PC-3 (cell line): ENCODE measurements at regions not wholly inside any gene's neighbourhood (a gene's known extent, or its start where the extent isn't known, plus 50 kb on each side); places are given as distances from the start of the nearest gene placed in this dataset.

Source experiments
- ATAC-seq: fragments of 200-7000 bp; cut with Tn5 transposase; 2 replicates; pipeline ENCODE4 v1.9.1; 2020; ENCODE audit warnings: mild to moderate bottlenecking, moderate library complexity
- BruUV-seq: library from RNA; stranded (reverse); fragments of 400-500 nt; replicated peaks from 2 replicates; lab custom pipeline; 2021; lab: Mats Ljungman, UMichigan
- CTCF ChIA-PET: fragments of 300-600 bp; sonication (Branson Sonifier 250); formaldehyde crosslinking; loops from one replicate; lab custom pipeline; 2022; ENCODE audit warnings: antibody characterized with exemption; lab: Charles Lee
- POLR2A ChIA-PET: fragments of 300-600 bp; sonication (Branson Sonifier 250); formaldehyde crosslinking; loops from one replicate; lab custom pipeline; 2022; ENCODE audit warnings: antibody characterized with exemption; ENCODE audit not compliant: unreplicated experiment; lab: Charles Lee
- DNase-seq: peaks from one replicate; pipeline ENCODE4 v3.0.0-alpha.2; 2015
- H2AFZ ChIP-seq: fragments of 300-600 bp; sonication (generic); 2 replicates; pipeline ENCODE4 v1.6.0; 2016; ENCODE audit warnings: antibody characterized with exemption, low read length
- H3F3A ChIP-seq: fragments of 300-600 bp; sonication (generic); one replicate; pipeline ENCODE4 v1.6.0; 2017; ENCODE audit warnings: antibody characterized with exemption, low read length, control low read depth, mild to moderate bottlenecking; ENCODE audit not compliant: unreplicated experiment
- H3K27ac ChIP-seq: fragments of 300-600 bp; sonication (generic); 2 replicates; pipeline ENCODE4 v1.5.1; 2016; ENCODE audit warnings: mild to moderate bottlenecking, low read length
- H3K27me3 ChIP-seq: fragments of 300-600 bp; sonication (generic); 2 replicates; pipeline ENCODE4 v1.6.1; 2016; ENCODE audit warnings: low read length, mixed read lengths
- H3K36me3 ChIP-seq: fragments of 300-600 bp; sonication (generic); 2 replicates; pipeline ENCODE4 v1.6.1; 2016; ENCODE audit warnings: low read depth, mixed run types, low read length, mixed read lengths
- H3K4me1 ChIP-seq: fragments of 300-600 bp; sonication (generic); 2 replicates; pipeline ENCODE4 v1.5.1; 2016; ENCODE audit warnings: low read length; ENCODE audit not compliant: insufficient read depth
- H3K4me2 ChIP-seq: fragments of 300-600 bp; sonication (generic); 2 replicates; pipeline ENCODE4 v1.6.0; 2016; ENCODE audit warnings: low read length
- H3K4me3 ChIP-seq: fragments of 300-600 bp; sonication (generic); 2 replicates; pipeline ENCODE4 v1.5.1; 2016; ENCODE audit warnings: mild to moderate bottlenecking, low read length, mixed read lengths
- H3K79me2 ChIP-seq: fragments of 300-600 bp; sonication (generic); 2 replicates; pipeline ENCODE4 v1.6.1; 2017; ENCODE audit warnings: low read length, mixed read lengths
- H3K9ac ChIP-seq: fragments of 300-600 bp; sonication (generic); 2 replicates; pipeline ENCODE4 v1.6.0; 2016; ENCODE audit warnings: mild to moderate bottlenecking, low read length
- H3K9me2 ChIP-seq: fragments of 300-600 bp; sonication (generic); replicated peaks from 2 replicates; pipeline ENCODE4 v1.6.1; 2016; ENCODE audit warnings: mixed run types, low read length, mixed read lengths
- H3K9me3 ChIP-seq: fragments of 300-600 bp; sonication (generic); 2 replicates; pipeline ENCODE4 v1.6.1; 2016; ENCODE audit warnings: low read length, mixed read lengths
- H4K20me1 ChIP-seq: fragments of 300-600 bp; sonication (generic); 2 replicates; pipeline ENCODE4 v1.6.1; 2016; ENCODE audit warnings: low read length, mixed read lengths
- CTCF ChIP-seq: fragments of 300-600 bp; sonication (generic); conservative IDR thresholded peaks from 2 replicates; pipeline ENCODE4 v1.5.1; 2017; ENCODE audit warnings: antibody characterized with exemption, low read depth, mild to moderate bottlenecking, low read length
- EZH2 ChIP-seq: fragments of 300-600 bp; sonication (generic); IDR thresholded peaks from one replicate; pipeline ENCODE4 v1.6.1; 2017; ENCODE audit warnings: antibody characterized with exemption, mild to moderate bottlenecking, low read length; ENCODE audit not compliant: unreplicated experiment
- EZH2phosphoT487 ChIP-seq: fragments of 300-600 bp; sonication (generic); IDR thresholded peaks from 2 replicates; pipeline ENCODE4 v1.6.1; 2018; ENCODE audit warnings: mild to moderate bottlenecking, antibody characterized with exemption, low read length, borderline replicate concordance
- intact Hi-C: fragments of 100-400 bp; cut with micrococcal nuclease; formaldehyde crosslinking; loops from 2 replicates; pipeline ENCODE4 v1.9.0; 2023

- ATAC-seq: no peak
- Histone ChIP-seq H3K27ac (no peak overlapping the region), H3K4me2 (no peak overlapping the region), H3K36me3 (no peaks in the 10 kb centered on the region), H3K79me2 (no peaks in the 10 kb centered on the region), H4K20me1 (no peaks in the 10 kb centered on the region), H3K4me3 (no peak overlapping the region), H3K9me2 (no peaks in the 10 kb centered on the region), H3K9ac (no peak overlapping the region), H3F3A (no peaks in the 10 kb centered on the region), H3K4me1 (no peaks in the 10 kb centered on the region), H3K9me3 (no peaks in the 10 kb centered on the region), H2AFZ (no peak overlapping the region), H3K27me3 (no peaks in the 10 kb centered on the region)
- CTCF ChIA-PET: no interaction called here
- intact Hi-C loops: no loop called here
- TF ChIP-seq EZH2phosphoT487: no peak
- TF ChIP-seq CTCF: no peak
- TF ChIP-seq EZH2: no peak
- no peak for DNase-seq
- POLR2A ChIA-PET: no interaction called here
- BruUV-seq: no TSS peak
Measured at GRCh38 chr9:13597004-13597403, 317.5 kb upstream of the MPDZ start.

GRCh38 chr9:13596383-13596970, 317.0 kb upstream of the MPDZ start:
- H3K27ac ChIP-seq: no peak overlapping the region
- TF ChIP-seq CTCF (no peak), EZH2 (no peak), EZH2phosphoT487 (no peak)
- H3F3A ChIP-seq: no peaks in the 10 kb centered on the region
- H2AFZ ChIP-seq: no peak overlapping the region
- no peaks in the 10 kb centered on the region for H3K27me3 ChIP-seq
- no peak overlapping the region for H3K4me2 ChIP-seq
- no peaks in the 10 kb centered on the region for H3K9me3 ChIP-seq
- H3K79me2 ChIP-seq: no peaks in the 10 kb centered on the region
- H3K4me3 ChIP-seq: no peak overlapping the region
- H3K4me1 ChIP-seq: no peaks in the 10 kb centered on the region
- H4K20me1 ChIP-seq: no peaks in the 10 kb centered on the region
- BruUV-seq: no TSS peak
- ATAC-seq (no peak), DNase-seq (no peak)
- no peak overlapping the region for H3K9ac ChIP-seq
- intact Hi-C loops: no loop called here
- POLR2A ChIA-PET: no interaction called here
- no peaks in the 10 kb centered on the region for H3K36me3 ChIP-seq
- H3K9me2 ChIP-seq: no peaks in the 10 kb centered on the region
- CTCF ChIA-PET: no interaction called here

- H4K20me1 ChIP-seq: no peaks in the 10 kb centered on the region
- no peak overlapping the region for H3K27ac ChIP-seq
- H3K79me2 ChIP-seq: no peaks in the 10 kb centered on the region
- H3K4me2 ChIP-seq: no peak overlapping the region
- no peak overlapping the region for H3K4me3 ChIP-seq
- ChIA-PET POLR2A (no interaction called here), CTCF (no interaction called here)
- ATAC-seq (no peak), DNase-seq (no peak)
- TF ChIP-seq EZH2: no peak
- TF ChIP-seq EZH2phosphoT487: no peak
- no peak for TF ChIP-seq CTCF
- H3K9me3 ChIP-seq: no peaks in the 10 kb centered on the region
- no peak overlapping the region for H3K9ac ChIP-seq
- H3K9me2 ChIP-seq: no peaks in the 10 kb centered on the region
- H3F3A ChIP-seq: no peaks in the 10 kb centered on the region
- no peaks in the 10 kb centered on the region for H3K27me3 ChIP-seq
- BruUV-seq: no TSS peak
- 0 out of 2 replicates have a peak, but pooled peaks cover 4% of the 10 kb centered on the region for H3K4me1 ChIP-seq
- intact Hi-C loops: no loop called here
- H3K36me3 ChIP-seq: no peaks in the 10 kb centered on the region
- no peak overlapping the region for H2AFZ ChIP-seq
Measured at GRCh38 chr9:13590996-13591395, 311.5 kb upstream of the MPDZ start.
